HEK293T (cell line): ENCODE measurements at regions not wholly inside any gene's neighbourhood (a gene's known extent, or its start where the extent isn't known, plus 50 kb on each side); places are given as distances from the start of the nearest gene placed in this dataset.

Experiments used
- CTCF ChIA-PET: fragments of 350-600 bp; formaldehyde crosslinking; extraction: SDS; loops from one replicate; lab custom pipeline; 2021; ENCODE audit warnings: antibody characterized with exemption, inconsistent platforms; lab: Yijun Ruan, JAX
- POLR2A ChIA-PET: fragments of 350-600 bp; formaldehyde crosslinking; extraction: SDS; loops from one replicate; lab custom pipeline; 2020; ENCODE audit warnings: antibody characterized with exemption, inconsistent platforms; lab: Yijun Ruan, JAX
- DNase-seq: peaks from one replicate; pipeline ENCODE4 v3.0.0; 2012; ENCODE audit warnings: mixed read lengths; ENCODE audit errors: extremely low spot score
- ARNT ChIP-seq: fragments of 450-650 bp; IDR thresholded peaks from 2 replicates; pipeline ENCODE4 v1.6.1; 2017; ENCODE audit warnings: mild to moderate bottlenecking
- BHLHE40 ChIP-seq: fragments of 450-650 bp; IDR thresholded peaks from 2 replicates; pipeline ENCODE4 v1.6.1; 2016; ENCODE audit warnings: mild to moderate bottlenecking, moderate library complexity, borderline replicate concordance
- CTBP1 ChIP-seq: fragments of 450-650 bp; IDR thresholded peaks from 2 replicates; pipeline ENCODE4 v1.6.1; 2016; ENCODE audit warnings: borderline replicate concordance
- ELF4 ChIP-seq: fragments of 450-650 bp; IDR thresholded peaks from 2 replicates; pipeline ENCODE4 v1.6.1; 2017; ENCODE audit warnings: antibody characterized with exemption
- FOXA1 ChIP-seq: fragments of 450-650 bp; IDR thresholded peaks from 2 replicates; pipeline ENCODE4 v1.6.1; 2016; ENCODE audit warnings: mild to moderate bottlenecking
- FOXK2 ChIP-seq: fragments of 450-650 bp; IDR thresholded peaks from 2 replicates; pipeline ENCODE4 v1.6.1; 2016; ENCODE audit warnings: mild to moderate bottlenecking
- FOXM1 ChIP-seq: fragments of 450-650 bp; IDR thresholded peaks from 2 replicates; pipeline ENCODE4 v1.6.1; 2017; ENCODE audit warnings: mild to moderate bottlenecking, borderline replicate concordance
- HDGF ChIP-seq: fragments of 450-650 bp; IDR thresholded peaks from 2 replicates; pipeline ENCODE4 v1.6.1; 2017; ENCODE audit warnings: antibody characterized with exemption, borderline replicate concordance
- L3MBTL2 ChIP-seq: fragments of 450-650 bp; conservative IDR thresholded peaks from 2 replicates; pipeline ENCODE4 v1.6.1; 2016; ENCODE audit warnings: mild to moderate bottlenecking
- LEF1 ChIP-seq: fragments of 450-650 bp; IDR thresholded peaks from 2 replicates; pipeline ENCODE4 v1.6.1; 2017; ENCODE audit warnings: mild to moderate bottlenecking, borderline replicate concordance
- NFRKB ChIP-seq: fragments of 450-650 bp; IDR thresholded peaks from 2 replicates; pipeline ENCODE4 v1.6.1; 2016; ENCODE audit warnings: mild to moderate bottlenecking, moderate library complexity
- SP1 ChIP-seq: fragments of 450-650 bp; IDR thresholded peaks from 2 replicates; pipeline ENCODE4 v1.6.1; 2017
- SUZ12 ChIP-seq: fragments of 450-650 bp; IDR thresholded peaks from 2 replicates; pipeline ENCODE4 v1.6.1; 2016; ENCODE audit warnings: mild to moderate bottlenecking
- TARDBP ChIP-seq: fragments of 450-650 bp; IDR thresholded peaks from 2 replicates; pipeline ENCODE4 v1.6.1; 2016
- ZNF384 ChIP-seq: fragments of 450-650 bp; IDR thresholded peaks from 2 replicates; pipeline ENCODE4 v1.6.1; 2016
- TF ChIP-seq, protein P1 (sequence below): fragments of 450-650 bp; IDR thresholded peaks from 2 replicates; pipeline ENCODE4 v1.6.1; 2016

DNA sequence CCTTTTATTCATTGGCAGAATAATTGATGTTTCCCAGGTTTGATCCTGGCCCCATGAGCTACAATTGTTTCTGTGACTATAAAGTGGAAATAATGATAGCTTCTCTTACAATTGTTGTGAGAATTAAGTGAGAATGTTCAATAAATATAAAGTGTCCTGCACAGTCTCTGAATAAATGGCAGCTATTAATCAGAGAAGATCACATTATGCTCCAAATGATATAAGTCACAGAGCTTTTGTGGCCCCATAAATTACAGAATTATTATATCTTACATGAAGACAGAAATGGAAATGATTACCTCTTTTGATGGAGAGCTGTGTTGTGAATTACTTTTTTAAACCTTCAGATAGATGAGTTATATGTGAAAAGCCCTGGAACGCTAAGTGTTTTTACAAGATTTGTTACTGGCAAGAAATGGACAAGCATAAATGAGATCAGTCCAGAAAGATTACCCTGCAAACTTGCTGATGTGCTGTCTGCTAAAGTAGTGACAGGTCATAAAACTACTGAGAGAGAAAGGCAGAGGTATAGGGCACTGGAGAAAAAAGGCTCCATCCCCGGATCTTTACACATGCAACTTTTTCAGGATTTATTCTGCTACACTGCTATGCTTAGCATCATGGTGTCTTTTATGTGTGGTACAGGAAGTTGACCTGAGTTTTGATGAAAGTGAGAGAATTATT lies 750.9 kb upstream of the GOT2 start:
- ChIA-PET CTCF (no interaction called here), POLR2A (no interaction called here)
- no peak for DNase-seq
- TF ChIP-seq TARDBP, result no peak
- no peak for TF ChIP-seq L3MBTL2
- TF ChIP-seq HDGF, result no peak
- TF ChIP-seq ARNT, result no peak
- no peak for TF ChIP-seq ZNF384
- no peak for TF ChIP-seq BHLHE40
- TF ChIP-seq FOXA1, result no peak
- TF ChIP-seq NFRKB, result no peak
- TF ChIP-seq, protein P1, sequence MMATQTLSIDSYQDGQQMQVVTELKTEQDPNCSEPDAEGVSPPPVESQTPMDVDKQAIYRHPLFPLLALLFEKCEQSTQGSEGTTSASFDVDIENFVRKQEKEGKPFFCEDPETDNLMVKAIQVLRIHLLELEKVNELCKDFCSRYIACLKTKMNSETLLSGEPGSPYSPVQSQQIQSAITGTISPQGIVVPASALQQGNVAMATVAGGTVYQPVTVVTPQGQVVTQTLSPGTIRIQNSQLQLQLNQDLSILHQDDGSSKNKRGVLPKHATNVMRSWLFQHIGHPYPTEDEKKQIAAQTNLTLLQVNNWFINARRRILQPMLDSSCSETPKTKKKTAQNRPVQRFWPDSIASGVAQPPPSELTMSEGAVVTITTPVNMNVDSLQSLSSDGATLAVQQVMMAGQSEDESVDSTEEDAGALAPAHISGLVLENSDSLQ, result no peak
- no peak for TF ChIP-seq CTBP1
- TF ChIP-seq FOXK2, result no peak
- TF ChIP-seq SP1, result no peak
- TF ChIP-seq LEF1, result no peak
- TF ChIP-seq FOXM1, result no peak
- TF ChIP-seq ELF4, result no peak
- no peak for TF ChIP-seq SUZ12

- DNase-seq, result no peak
- TF ChIP-seq SP1 (no peak), BHLHE40 (no peak), L3MBTL2 (no peak), SUZ12 (no peak), FOXK2 (no peak), NFRKB (no peak), CTBP1 (no peak), HDGF (no peak), ELF4 (no peak), TARDBP (no peak), LEF1 (no peak), ARNT (no peak), ZNF384 (no peak), FOXM1 (no peak), FOXA1 (no peak)
- TF ChIP-seq, protein P1, result no peak
- ChIA-PET CTCF (no interaction called here), POLR2A (no interaction called here)
Measured at GRCh38 chr16:59478838-59479237, 744.7 kb upstream of the GOT2 start.

- ChIA-PET POLR2A (no interaction called here), CTCF (no interaction called here)
- no peak for DNase-seq
- TF ChIP-seq, protein P1, result no peak
- TF ChIP-seq SUZ12, result no peak
- TF ChIP-seq BHLHE40, result no peak
- TF ChIP-seq L3MBTL2, result no peak
- no peak for TF ChIP-seq NFRKB
- no peak for TF ChIP-seq TARDBP
- no peak for TF ChIP-seq ZNF384
- no peak for TF ChIP-seq SP1
- TF ChIP-seq ARNT, result no peak
Measured at GRCh38 chr16:59470556-59470955, 736.4 kb upstream of the GOT2 start.

DNA sequence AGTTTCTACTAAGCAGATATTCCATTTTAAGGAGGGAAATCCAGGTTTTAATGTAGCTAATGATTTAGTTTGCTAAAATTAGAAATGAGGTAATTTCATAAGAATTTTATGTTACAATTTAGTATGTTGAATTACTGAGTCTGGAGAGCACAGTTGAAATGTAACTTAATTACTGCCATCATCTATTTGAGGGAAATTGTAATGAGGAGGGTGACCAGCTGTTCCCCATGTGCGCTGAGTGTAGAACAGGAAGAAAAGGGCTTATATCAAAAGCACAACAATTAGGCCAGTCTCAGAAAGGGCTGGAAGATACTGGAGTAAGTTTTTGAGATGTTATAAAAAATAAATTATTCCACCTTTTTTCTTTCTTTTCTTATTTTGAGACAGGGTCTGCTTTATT lies 735.1 kb upstream of the GOT2 start:
- DNase-seq, result no peak
- ChIA-PET CTCF (no interaction called here), POLR2A (no interaction called here)
- TF ChIP-seq SP1 (no peak), LEF1 (no peak), BHLHE40 (no peak), NFRKB (no peak), ARNT (no peak), FOXM1 (no peak), ZNF384 (no peak), FOXA1 (no peak), SUZ12 (no peak)

- DNase-seq, result no peak
- POLR2A ChIA-PET, result no interaction called here
- no peak for TF ChIP-seq TARDBP
- TF ChIP-seq FOXM1, result no peak
- TF ChIP-seq HDGF, result no peak
- CTCF ChIA-PET, result no interaction called here
Measured at GRCh38 chr16:59463776-59464175, 729.7 kb upstream of the GOT2 start.

DNA sequence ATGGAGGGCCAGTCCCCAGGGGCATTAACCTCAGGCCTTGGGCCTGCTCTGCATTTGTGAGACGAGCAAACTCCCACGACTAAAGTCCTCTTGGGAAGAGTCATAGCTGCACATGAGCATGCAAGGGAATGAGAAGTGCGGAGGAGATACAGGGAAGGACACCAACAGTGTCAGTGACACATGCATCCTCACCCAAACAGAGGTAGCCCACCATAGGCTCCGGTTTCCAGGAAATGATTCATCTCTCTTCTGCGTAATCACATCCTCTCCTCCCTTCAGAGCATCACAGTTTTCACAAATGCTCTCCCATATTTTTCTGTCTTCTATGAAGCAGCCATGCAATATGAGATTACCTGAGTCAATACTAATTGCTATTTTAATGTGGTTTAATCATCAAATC lies 725.7 kb upstream of the GOT2 start:
- TF ChIP-seq LEF1 (no peak), HDGF (no peak), ELF4 (no peak), L3MBTL2 (no peak), TARDBP (no peak), SUZ12 (no peak), NFRKB (no peak), SP1 (no peak), FOXA1 (no peak), ARNT (no peak), ZNF384 (no peak), BHLHE40 (no peak), FOXM1 (no peak), CTBP1 (no peak)
- POLR2A ChIA-PET, result no interaction called here
- no peak for DNase-seq
- CTCF ChIA-PET, result no interaction called here
